ENCODE measurements at regions not wholly inside any gene's neighbourhood (a gene's known extent, or its start where the extent isn't known, plus 50 kb on each side); places are given as distances from the start of the nearest gene placed in this dataset.

- no peak for DNase-seq (ENCODE audit: low read depth)
- no peak overlapping the region for H3K4me3 ChIP-seq (ENCODE audit: control insufficient read depth, low read depth, low read length)
- TF ChIP-seq CTCF (IDR thresholded peaks at IDR 0.05; ENCODE audit: control insufficient read depth, insufficient read depth, low read depth, low read length, missing control alignments), result no peak
These were observed 1394.0 kb downstream of the BRD1 start for GRCh38 chr22:48433647-48434046.

- H3K4me3 ChIP-seq (ENCODE audit: control insufficient read depth, low read depth, low read length), result no peak overlapping the region
- no peak for DNase-seq (ENCODE audit: low read depth)
- TF ChIP-seq CTCF (IDR thresholded peaks at IDR 0.05; ENCODE audit: control insufficient read depth, insufficient read depth, low read depth, low read length, missing control alignments), result no peak
These were observed 1394.7 kb downstream of the BRD1 start for GRCh38 chr22:48432781-48433518.

GRCh38 chr22:48431536-48432315, 1395.9 kb downstream of the BRD1 start:
- TF ChIP-seq CTCF (IDR thresholded peaks at IDR 0.05; ENCODE audit: control insufficient read depth, insufficient read depth, low read depth, low read length, missing control alignments), result no peak
- DNase-seq (ENCODE audit: low read depth), result no peak
- H3K4me3 ChIP-seq (ENCODE audit: control insufficient read depth, low read depth, low read length), result no peak overlapping the region

- TF ChIP-seq CTCF (IDR thresholded peaks at IDR 0.05; ENCODE audit: control insufficient read depth, insufficient read depth, low read depth, low read length, missing control alignments), result no peak
- H3K4me3 ChIP-seq (ENCODE audit: control insufficient read depth, low read depth, low read length), result no peak overlapping the region
- DNase-seq (ENCODE audit: low read depth), result no peak
These were observed 1396.7 kb downstream of the BRD1 start for GRCh38 chr22:48431014-48431413.

- no peak for DNase-seq (ENCODE audit: low read depth)
- no peak overlapping the region for H3K4me3 ChIP-seq (ENCODE audit: control insufficient read depth, low read depth, low read length)
- no peak for TF ChIP-seq CTCF (IDR thresholded peaks at IDR 0.05; ENCODE audit: control insufficient read depth, insufficient read depth, low read depth, low read length, missing control alignments)
These were observed 1398.1 kb downstream of the BRD1 start for GRCh38 chr22:48429446-48430020.

GRCh38 chr22:48428631-48429371, 1398.9 kb downstream of the BRD1 start:
- no peak for DNase-seq (ENCODE audit: low read depth)
- no peak overlapping the region for H3K4me3 ChIP-seq (ENCODE audit: control insufficient read depth, low read depth, low read length)
- TF ChIP-seq CTCF (IDR thresholded peaks at IDR 0.05; ENCODE audit: control insufficient read depth, insufficient read depth, low read depth, low read length, missing control alignments), result no peak

All from AG09309 (cell line).